HL-60 (cell line): ENCODE measurements at regions not wholly inside any gene's neighbourhood (a gene's known extent, or its start where the extent isn't known, plus 50 kb on each side); places are given as distances from the start of the nearest gene placed in this dataset.

Experiments
- DNase-seq, 2 experiments: peaks; one replicate each; pipeline ENCODE4 v3.0.0-alpha.2; 2010 to 2020; ENCODE audit warnings: low read depth in 1 of 2, low spot score in 1 of 2
- H3K27ac ChIP-seq: fragments of 250-450 bp; sonication (Bioruptor Pico); replicated peaks from 2 replicates; pipeline ENCODE4 v1.5.1; 2020; ENCODE audit warnings: mild to moderate bottlenecking, moderate library complexity
- H3K27me3 ChIP-seq: fragments of 250-450 bp; sonication (Bioruptor Pico); 2 replicates; pipeline ENCODE4 v1.5.1; 2021; ENCODE audit warnings: mild to moderate bottlenecking, moderate library complexity; ENCODE audit not compliant: insufficient read depth, poor library complexity, severe bottlenecking
- H3K4me3 ChIP-seq: replicated peaks from 2 replicates; pipeline ENCODE4 v1.5.1; 2011; ENCODE audit warnings: mild to moderate bottlenecking, control low read depth, low read length; ENCODE audit not compliant: insufficient read depth
- GABPA ChIP-seq: IDR thresholded peaks from 2 replicates; pipeline ENCODE4 v1.6.1; 2012; ENCODE audit warnings: low read depth
- POLR2AphosphoS5 ChIP-seq: IDR thresholded peaks from 2 replicates; pipeline ENCODE4 v1.6.1; 2012; ENCODE audit warnings: low read depth
- SPI1 ChIP-seq: IDR thresholded peaks from 2 replicates; pipeline ENCODE4 v1.6.1; 2012; ENCODE audit warnings: low read depth, mild to moderate bottlenecking, borderline replicate concordance
- TF ChIP-seq, protein P1 (sequence below): IDR thresholded peaks from 2 replicates; pipeline ENCODE4 v1.6.1; 2012; ENCODE audit warnings: low read depth; ENCODE audit not compliant: insufficient replicate concordance
- TF ChIP-seq, protein P2 (sequence below): IDR thresholded peaks from one replicate; pipeline ENCODE4 v1.5.1; 2011; ENCODE audit warnings: low read length, control low read depth, inconsistent platforms; ENCODE audit not compliant: insufficient read depth

DNA sequence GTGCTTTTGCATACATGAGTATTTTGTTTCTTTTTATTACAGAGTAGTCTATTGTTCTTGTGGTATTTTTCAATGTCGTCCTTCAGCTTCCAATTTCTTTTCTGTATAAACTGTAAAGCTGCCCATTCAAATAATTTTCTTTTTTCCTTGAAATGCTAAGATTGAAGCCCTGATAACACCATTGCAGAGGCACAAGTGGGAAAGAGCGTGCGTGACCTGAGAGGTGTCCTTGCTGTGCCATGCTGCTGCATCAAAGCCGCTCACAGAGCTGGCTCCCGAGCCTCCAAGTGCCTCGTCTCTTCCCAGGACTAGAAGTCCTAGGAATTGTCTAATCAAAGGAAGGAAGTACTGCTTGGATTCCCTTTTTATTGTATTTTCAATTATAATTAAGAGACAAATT is 101.9 kb upstream of the PFN2 start:
- H3K4me3 ChIP-seq, result no peak overlapping the region
- DNase-seq, result no peak
- no peaks in the 10 kb centered on the region for H3K27me3 ChIP-seq
- TF ChIP-seq, protein P1, sequence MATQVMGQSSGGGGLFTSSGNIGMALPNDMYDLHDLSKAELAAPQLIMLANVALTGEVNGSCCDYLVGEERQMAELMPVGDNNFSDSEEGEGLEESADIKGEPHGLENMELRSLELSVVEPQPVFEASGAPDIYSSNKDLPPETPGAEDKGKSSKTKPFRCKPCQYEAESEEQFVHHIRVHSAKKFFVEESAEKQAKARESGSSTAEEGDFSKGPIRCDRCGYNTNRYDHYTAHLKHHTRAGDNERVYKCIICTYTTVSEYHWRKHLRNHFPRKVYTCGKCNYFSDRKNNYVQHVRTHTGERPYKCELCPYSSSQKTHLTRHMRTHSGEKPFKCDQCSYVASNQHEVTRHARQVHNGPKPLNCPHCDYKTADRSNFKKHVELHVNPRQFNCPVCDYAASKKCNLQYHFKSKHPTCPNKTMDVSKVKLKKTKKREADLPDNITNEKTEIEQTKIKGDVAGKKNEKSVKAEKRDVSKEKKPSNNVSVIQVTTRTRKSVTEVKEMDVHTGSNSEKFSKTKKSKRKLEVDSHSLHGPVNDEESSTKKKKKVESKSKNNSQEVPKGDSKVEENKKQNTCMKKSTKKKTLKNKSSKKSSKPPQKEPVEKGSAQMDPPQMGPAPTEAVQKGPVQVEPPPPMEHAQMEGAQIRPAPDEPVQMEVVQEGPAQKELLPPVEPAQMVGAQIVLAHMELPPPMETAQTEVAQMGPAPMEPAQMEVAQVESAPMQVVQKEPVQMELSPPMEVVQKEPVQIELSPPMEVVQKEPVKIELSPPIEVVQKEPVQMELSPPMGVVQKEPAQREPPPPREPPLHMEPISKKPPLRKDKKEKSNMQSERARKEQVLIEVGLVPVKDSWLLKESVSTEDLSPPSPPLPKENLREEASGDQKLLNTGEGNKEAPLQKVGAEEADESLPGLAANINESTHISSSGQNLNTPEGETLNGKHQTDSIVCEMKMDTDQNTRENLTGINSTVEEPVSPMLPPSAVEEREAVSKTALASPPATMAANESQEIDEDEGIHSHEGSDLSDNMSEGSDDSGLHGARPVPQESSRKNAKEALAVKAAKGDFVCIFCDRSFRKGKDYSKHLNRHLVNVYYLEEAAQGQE, result no peak
- no peak for TF ChIP-seq GABPA
- TF ChIP-seq SPI1, result no peak
- TF ChIP-seq POLR2AphosphoS5, result no peak
- TF ChIP-seq, protein P2, sequence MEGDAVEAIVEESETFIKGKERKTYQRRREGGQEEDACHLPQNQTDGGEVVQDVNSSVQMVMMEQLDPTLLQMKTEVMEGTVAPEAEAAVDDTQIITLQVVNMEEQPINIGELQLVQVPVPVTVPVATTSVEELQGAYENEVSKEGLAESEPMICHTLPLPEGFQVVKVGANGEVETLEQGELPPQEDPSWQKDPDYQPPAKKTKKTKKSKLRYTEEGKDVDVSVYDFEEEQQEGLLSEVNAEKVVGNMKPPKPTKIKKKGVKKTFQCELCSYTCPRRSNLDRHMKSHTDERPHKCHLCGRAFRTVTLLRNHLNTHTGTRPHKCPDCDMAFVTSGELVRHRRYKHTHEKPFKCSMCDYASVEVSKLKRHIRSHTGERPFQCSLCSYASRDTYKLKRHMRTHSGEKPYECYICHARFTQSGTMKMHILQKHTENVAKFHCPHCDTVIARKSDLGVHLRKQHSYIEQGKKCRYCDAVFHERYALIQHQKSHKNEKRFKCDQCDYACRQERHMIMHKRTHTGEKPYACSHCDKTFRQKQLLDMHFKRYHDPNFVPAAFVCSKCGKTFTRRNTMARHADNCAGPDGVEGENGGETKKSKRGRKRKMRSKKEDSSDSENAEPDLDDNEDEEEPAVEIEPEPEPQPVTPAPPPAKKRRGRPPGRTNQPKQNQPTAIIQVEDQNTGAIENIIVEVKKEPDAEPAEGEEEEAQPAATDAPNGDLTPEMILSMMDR, result no peak
- no peak overlapping the region for H3K27ac ChIP-seq

DNA sequence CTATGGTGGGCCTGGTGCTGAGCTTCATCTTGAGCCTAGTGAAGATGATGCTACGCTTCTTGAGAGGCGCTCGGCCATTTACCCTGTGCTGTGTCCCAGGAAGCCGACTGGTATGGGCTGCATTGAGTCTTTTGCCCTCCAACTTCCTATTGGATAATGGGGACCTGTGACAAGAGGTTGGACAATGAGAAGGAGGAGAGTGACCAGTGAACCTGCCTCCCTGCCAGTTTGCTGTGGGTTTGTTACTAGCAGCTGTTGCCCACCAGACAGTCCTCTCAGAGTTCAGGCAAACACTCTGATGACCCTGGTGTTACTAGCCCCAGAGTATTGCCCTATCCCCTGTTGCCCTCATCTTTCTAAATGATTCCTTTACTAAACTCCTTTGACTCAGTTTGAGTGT is 99.6 kb upstream of the PFN2 start:
- no peak for DNase-seq
- Histone ChIP-seq H3K4me3 (no peak overlapping the region), H3K27ac (no peak overlapping the region), H3K27me3 (peaks cover 3% of the 10 kb centered on the region)
- TF ChIP-seq SPI1, result no peak

DNA sequence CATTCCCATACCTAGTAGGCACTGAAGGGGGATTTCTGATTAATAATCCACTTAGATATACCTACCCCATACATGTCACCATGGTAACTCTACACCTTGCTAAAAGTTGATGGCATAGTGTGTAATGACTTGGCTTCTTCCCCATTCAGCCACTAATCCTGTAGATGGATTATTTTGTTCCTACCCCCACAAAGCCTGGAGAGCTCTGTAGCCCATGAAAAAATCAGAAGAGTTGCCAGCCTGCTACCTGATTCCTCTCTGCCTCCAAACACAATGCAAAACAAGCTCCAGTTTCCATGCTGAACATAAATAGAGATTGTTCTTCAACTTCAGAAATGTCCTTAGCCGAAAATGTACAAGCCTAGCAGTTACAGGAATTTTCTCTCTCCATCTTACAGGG is 98.9 kb upstream of the PFN2 start:
- no peak for TF ChIP-seq GABPA
- TF ChIP-seq, protein P2, result no peak
- Histone ChIP-seq H3K27me3 (peaks cover 3% of the 10 kb centered on the region), H3K4me3 (no peak overlapping the region), H3K27ac (no peak overlapping the region)
- DNase-seq, result no peak

DNA sequence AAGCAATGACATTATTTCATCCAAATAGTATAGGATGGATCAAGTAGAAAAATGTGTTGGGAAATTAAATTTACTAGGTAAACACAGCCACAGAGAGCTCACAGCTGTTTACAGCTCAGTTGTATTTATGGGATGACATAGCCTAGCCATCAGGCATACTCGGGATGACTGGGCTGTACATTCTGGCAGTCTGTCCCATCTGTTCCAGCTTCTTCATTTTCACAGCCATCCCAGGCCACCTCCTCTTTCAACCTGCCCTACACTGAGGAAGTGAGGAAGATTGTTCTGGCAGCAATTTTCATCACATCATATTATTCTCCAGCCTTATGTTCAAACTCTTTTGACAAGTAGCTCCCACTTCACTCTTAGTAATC is 98.4 kb upstream of the PFN2 start:
- no peak for TF ChIP-seq POLR2AphosphoS5
- no peak for TF ChIP-seq GABPA
- TF ChIP-seq, protein P1, result no peak
- TF ChIP-seq, protein P2, result no peak
- TF ChIP-seq SPI1, result no peak
- H3K27ac ChIP-seq, result no peak overlapping the region
- no peak overlapping the region for H3K4me3 ChIP-seq
- peaks cover 3% of the 10 kb centered on the region for H3K27me3 ChIP-seq
- DNase-seq, result no peak
